Nephron (organoid): ENCODE measurements at regions not wholly inside any gene's neighbourhood (a gene's known extent, or its start where the extent isn't known, plus 50 kb on each side); places are given as distances from the start of the nearest gene placed in this dataset.

Source experiments
- H3K27ac Mint-ChIP-seq, 3 experiments: 2 replicates each; pipeline ENCODE4 v1.8.0; 2020; ENCODE audit warnings: mixed read lengths in 3 of 3, mild to moderate bottlenecking in 2 of 3, moderate library complexity in 1 of 3
- H3K27me3 Mint-ChIP-seq: 2 replicates; pipeline ENCODE4 v1.8.0; 2021; ENCODE audit warnings: low read depth, mild to moderate bottlenecking, moderate library complexity, mixed read lengths
- H3K36me3 Mint-ChIP-seq: 2 replicates; pipeline ENCODE4 v1.8.0; 2020; ENCODE audit warnings: low read depth, mixed read lengths
- H3K4me1 Mint-ChIP-seq: 2 replicates; pipeline ENCODE4 v1.8.0; 2020; ENCODE audit warnings: mixed read lengths
- H3K4me3 Mint-ChIP-seq, 3 experiments: 2 replicates each; pipeline ENCODE4 v1.8.0; 2020; ENCODE audit warnings: mild to moderate bottlenecking in 3 of 3, mixed read lengths in 3 of 3, moderate library complexity in 2 of 3
- H3K9me3 Mint-ChIP-seq: 2 replicates; pipeline ENCODE4 v1.8.0; 2020; ENCODE audit warnings: mixed read lengths
- TF ChIP-seq, protein P1 (sequence below), 3 experiments: fragments of 200-600 bp; sonication (generic); IDR thresholded peaks; one replicate each; pipeline ENCODE4 v1.5.0; 2021; ENCODE audit warnings: antibody characterized with exemption in 3 of 3; ENCODE audit not compliant: unreplicated experiment in 3 of 3

DNA sequence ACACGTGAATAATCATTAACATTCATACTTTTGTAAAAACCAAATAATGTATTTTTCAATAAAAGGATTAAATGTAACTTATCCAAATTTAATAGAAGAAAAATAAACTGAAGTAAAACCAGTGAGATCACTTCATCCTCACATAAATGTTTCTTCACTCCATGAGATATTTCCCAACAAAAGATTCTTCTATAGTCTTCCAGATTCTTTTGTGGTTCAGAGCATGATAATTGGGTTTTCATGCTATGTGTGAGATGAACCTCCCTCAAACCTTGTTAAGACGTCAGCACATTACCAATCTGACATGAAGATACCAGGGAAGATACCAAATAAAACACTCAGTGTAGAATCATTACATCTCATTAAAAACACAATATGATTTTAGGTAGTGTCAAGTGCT is 62.9 kb upstream of the OXGR1 start:
- Mint-ChIP-seq H3K4me3 (no peak overlapping the region), H3K36me3 (no peaks in the 10 kb centered on the region), H3K9me3 (peaks cover 15% of the 10 kb centered on the region), H3K4me1 (peaks cover 20% of the 10 kb centered on the region), H3K27ac (no peak overlapping the region), H3K27me3 (no peaks in the 10 kb centered on the region)
- TF ChIP-seq, protein P1, sequence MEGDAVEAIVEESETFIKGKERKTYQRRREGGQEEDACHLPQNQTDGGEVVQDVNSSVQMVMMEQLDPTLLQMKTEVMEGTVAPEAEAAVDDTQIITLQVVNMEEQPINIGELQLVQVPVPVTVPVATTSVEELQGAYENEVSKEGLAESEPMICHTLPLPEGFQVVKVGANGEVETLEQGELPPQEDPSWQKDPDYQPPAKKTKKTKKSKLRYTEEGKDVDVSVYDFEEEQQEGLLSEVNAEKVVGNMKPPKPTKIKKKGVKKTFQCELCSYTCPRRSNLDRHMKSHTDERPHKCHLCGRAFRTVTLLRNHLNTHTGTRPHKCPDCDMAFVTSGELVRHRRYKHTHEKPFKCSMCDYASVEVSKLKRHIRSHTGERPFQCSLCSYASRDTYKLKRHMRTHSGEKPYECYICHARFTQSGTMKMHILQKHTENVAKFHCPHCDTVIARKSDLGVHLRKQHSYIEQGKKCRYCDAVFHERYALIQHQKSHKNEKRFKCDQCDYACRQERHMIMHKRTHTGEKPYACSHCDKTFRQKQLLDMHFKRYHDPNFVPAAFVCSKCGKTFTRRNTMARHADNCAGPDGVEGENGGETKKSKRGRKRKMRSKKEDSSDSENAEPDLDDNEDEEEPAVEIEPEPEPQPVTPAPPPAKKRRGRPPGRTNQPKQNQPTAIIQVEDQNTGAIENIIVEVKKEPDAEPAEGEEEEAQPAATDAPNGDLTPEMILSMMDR (IDR thresholded peaks at IDR 0.05; ENCODE audit: unreplicated experiment in 3 of 3) = no peak

DNA sequence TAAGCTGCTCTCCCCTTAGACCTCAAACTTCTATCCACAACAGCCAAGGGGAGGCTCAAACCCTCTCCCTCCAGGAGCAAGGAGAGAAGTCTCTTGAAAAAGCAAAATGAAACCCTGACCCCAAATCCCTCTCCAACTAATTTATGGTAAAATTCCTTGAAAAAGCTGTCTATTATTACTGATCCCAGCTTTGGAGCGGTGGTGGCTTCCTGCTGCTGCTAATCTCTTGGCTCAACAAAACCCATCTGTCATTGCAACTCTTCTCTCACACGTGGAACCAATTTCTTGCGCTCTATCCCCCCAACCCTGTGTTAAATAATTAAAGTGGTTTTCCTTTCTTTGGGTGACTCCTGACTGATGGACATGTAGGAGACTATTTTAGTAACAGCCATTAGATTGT is 64.1 kb upstream of the OXGR1 start:
- Mint-ChIP-seq H3K27ac (peak overlapping the region; percentile 4 to 24 (median 5)), H3K4me1 (peaks cover 20% of the 10 kb centered on the region), H3K9me3 (peaks cover 7% of the 10 kb centered on the region), H3K27me3 (no peaks in the 10 kb centered on the region), H3K36me3 (no peaks in the 10 kb centered on the region), H3K4me3 (no peak overlapping the region)
- TF ChIP-seq, protein P1 (IDR thresholded peaks at IDR 0.05; ENCODE audit: unreplicated experiment in 3 of 3) = no peak

DNA sequence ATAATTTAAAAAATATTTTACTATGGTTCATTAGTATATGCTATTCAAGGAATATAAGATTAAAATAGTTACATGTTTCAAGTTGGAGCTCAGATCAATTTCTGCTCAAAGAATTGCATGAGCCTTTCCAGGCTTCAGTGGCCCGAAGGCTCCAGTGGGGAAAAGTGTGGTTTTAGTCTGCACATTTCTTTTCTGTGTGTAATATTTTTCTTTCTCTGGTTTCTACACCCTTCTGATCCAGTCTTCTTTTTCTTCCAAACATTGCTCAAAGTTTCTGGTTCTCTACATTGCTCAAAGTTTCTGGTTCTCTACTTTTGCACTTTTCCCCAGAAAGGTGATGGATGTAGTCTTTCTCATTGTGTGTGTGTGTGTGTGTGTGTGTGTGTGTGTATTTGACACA is 64.7 kb upstream of the OXGR1 start:
- H3K27ac Mint-ChIP-seq = no peak overlapping the region
- H3K27me3 Mint-ChIP-seq = no peaks in the 10 kb centered on the region
- peaks cover 2% of the 10 kb centered on the region for H3K9me3 Mint-ChIP-seq
- no peaks in the 10 kb centered on the region for H3K36me3 Mint-ChIP-seq
- TF ChIP-seq, protein P1 (IDR thresholded peaks at IDR 0.05; ENCODE audit: unreplicated experiment in 3 of 3) = no peak
- no peak overlapping the region for H3K4me3 Mint-ChIP-seq
- peaks cover 20% of the 10 kb centered on the region for H3K4me1 Mint-ChIP-seq

DNA sequence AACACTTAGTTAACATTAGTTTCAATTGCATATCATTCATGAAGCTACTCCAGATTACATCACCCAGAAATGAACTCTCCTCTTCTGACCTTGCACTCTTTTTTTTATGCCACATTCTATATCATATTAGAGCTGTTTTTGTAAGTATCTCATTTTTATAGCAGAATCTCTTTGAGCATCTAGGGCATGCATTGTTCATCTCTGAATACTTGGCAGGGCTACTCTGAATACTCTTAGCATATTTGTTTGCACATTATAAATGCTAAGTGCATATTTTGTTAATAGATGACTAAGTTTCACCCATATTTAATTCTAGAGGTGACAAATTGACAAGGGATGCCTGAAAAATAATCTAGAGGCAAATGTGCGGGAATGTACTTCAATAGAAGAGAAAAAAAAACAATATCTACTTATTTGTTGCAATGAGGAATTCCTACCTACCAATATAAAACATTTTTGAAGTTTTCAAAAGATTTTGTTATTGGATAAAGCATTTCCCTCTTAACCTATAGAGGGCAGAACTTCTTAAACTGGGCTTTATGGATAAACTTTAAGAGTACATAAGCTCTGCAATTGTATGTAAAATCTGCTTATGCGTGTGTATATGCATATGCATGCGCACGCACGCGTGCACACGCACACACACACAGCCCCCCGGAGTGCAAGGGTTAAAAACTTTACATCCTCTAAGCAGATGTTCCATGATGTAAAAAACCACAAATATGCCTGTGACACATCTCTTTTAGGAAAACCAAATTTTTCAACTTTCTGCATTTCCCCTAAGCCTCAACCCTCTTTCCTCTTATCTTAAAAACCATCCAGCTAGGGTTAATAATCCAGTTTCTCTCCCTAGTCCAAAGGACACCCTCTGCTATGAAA is 73.0 kb upstream of the OXGR1 start:
- peaks cover 6% of the 10 kb centered on the region for H3K27me3 Mint-ChIP-seq
- H3K4me1 Mint-ChIP-seq = peaks cover 11% of the 10 kb centered on the region
- no peak overlapping the region for H3K27ac Mint-ChIP-seq
- no peaks in the 10 kb centered on the region for H3K36me3 Mint-ChIP-seq
- H3K4me3 Mint-ChIP-seq = no peak overlapping the region
- TF ChIP-seq, protein P1 (IDR thresholded peaks at IDR 0.05; ENCODE audit: unreplicated experiment in 3 of 3) = no peak
- H3K9me3 Mint-ChIP-seq = peaks cover 7% of the 10 kb centered on the region

DNA sequence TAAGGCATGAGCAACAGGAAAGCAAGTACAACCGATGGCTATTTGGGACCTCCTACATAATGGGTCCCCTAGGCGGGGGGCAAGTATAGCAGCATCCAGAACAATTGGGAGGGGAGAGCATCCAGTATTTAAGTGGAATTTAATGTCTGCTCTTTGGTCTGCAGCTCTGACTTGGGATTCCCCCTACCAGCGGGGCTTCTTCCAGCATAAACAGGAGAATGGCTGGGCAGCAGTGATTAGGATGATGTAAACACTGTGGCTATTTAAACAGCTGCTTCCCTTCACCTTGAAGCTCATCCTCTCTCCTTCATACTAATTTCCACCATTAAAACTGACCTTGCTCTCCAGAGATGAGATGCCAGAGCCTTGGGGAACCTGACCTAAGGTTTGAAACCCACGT is 73.9 kb upstream of the OXGR1 start:
- Mint-ChIP-seq H3K4me1 (peaks cover 11% of the 10 kb centered on the region), H3K27ac (no peak overlapping the region), H3K9me3 (peaks cover 9% of the 10 kb centered on the region), H3K36me3 (no peaks in the 10 kb centered on the region), H3K4me3 (no peak overlapping the region), H3K27me3 (peaks cover 6% of the 10 kb centered on the region)
- TF ChIP-seq, protein P1 (IDR thresholded peaks at IDR 0.05; ENCODE audit: unreplicated experiment in 3 of 3) = no peak
